Activated CD4-positive, alpha-beta T cell treated with anti-CD3 and anti-CD28 coated beads for 48 hours (primary cell): ENCODE measurements at regions not wholly inside any gene's neighbourhood (a gene's known extent, or its start where the extent isn't known, plus 50 kb on each side); places are given as distances from the start of the nearest gene placed in this dataset.

Experiments
- DNase-seq: peaks from one replicate; pipeline ENCODE4 v3.0.0-alpha.2; 2020

GRCh38 chr4:95998311-95998710 is 158.4 kb downstream of the PDHA2 start:
- DNase-seq, result no peak

GRCh38 chr4:96003951-96004740 is 164.3 kb downstream of the PDHA2 start:
- no peak for DNase-seq

- DNase-seq, result no peak
Measured at GRCh38 chr4:96009427-96010119, 169.7 kb downstream of the PDHA2 start.

- DNase-seq, result no peak
Measured at GRCh38 chr4:96012687-96013086, 172.8 kb downstream of the PDHA2 start.

- no peak for DNase-seq
Measured at GRCh38 chr4:96016634-96017299, 176.9 kb downstream of the PDHA2 start.

- no peak for DNase-seq
Measured at GRCh38 chr4:96025011-96025410, 185.1 kb downstream of the PDHA2 start.

- DNase-seq, result no peak
Measured at GRCh38 chr4:96035727-96036126, 195.8 kb downstream of the PDHA2 start.

GRCh38 chr4:96036781-96037180 is 196.9 kb downstream of the PDHA2 start:
- no peak for DNase-seq

GRCh38 chr4:96037705-96038104 is 197.8 kb downstream of the PDHA2 start:
- DNase-seq, result no peak

GRCh38 chr4:96039217-96039616 is 199.3 kb downstream of the PDHA2 start:
- no peak for DNase-seq

- no peak for DNase-seq
Measured at GRCh38 chr4:96039803-96040436, 200.0 kb downstream of the PDHA2 start.

GRCh38 chr4:96044971-96045370 is 205.1 kb downstream of the PDHA2 start:
- no peak for DNase-seq

GRCh38 chr4:96052827-96053226 is 212.9 kb downstream of the PDHA2 start:
- no peak for DNase-seq

- DNase-seq, result no peak
Measured at GRCh38 chr4:96056346-96056934, 216.5 kb downstream of the PDHA2 start.

GRCh38 chr4:96063639-96064038 is 223.7 kb downstream of the PDHA2 start:
- no peak for DNase-seq

GRCh38 chr4:96073461-96073860 is 233.6 kb downstream of the PDHA2 start:
- no peak for DNase-seq

GRCh38 chr4:96092151-96092705 is 252.3 kb downstream of the PDHA2 start:
- DNase-seq, result no peak

- no peak for DNase-seq
Measured at GRCh38 chr4:96093057-96093456, 253.2 kb downstream of the PDHA2 start.

- DNase-seq, result no peak
Measured at GRCh38 chr4:96093563-96093962, 253.7 kb downstream of the PDHA2 start.

- DNase-seq, result no peak
Measured at GRCh38 chr4:96094183-96094582, 254.3 kb downstream of the PDHA2 start.

- DNase-seq, result no peak
Measured at GRCh38 chr4:96097040-96097607, 257.2 kb downstream of the PDHA2 start.

GRCh38 chr4:96097693-96098092 is 257.8 kb downstream of the PDHA2 start:
- no peak for DNase-seq
